BLaER1 treated with 17β-estradiol and CSF1 and Interleukin-3, amounts not matched to agents 10 nM and 100 nM (cell line): ENCODE measurements at regions not wholly inside any gene's neighbourhood (a gene's known extent, or its start where the extent isn't known, plus 50 kb on each side); places are given as distances from the start of the nearest gene placed in this dataset.

Source experiments
- H3K27ac ChIP-seq, 11 experiments: shearing (Covaris generic); formaldehyde crosslinking; 2 replicates each; pipeline ENCODE4 v1.8.1; 2022
- H3K27me3 ChIP-seq, 11 experiments: shearing (Covaris generic); formaldehyde crosslinking; 2 replicates each; pipeline ENCODE4 v1.8.1; 2022
- H3K36me3 ChIP-seq, 11 experiments: shearing (Covaris generic); formaldehyde crosslinking; 2 replicates each; pipeline ENCODE4 v1.8.1; 2022
- H3K4me1 ChIP-seq, 10 experiments: shearing (Covaris generic); formaldehyde crosslinking; 2 replicates each; pipeline ENCODE4 v1.8.1; 2022
- H3K4me2 ChIP-seq, 11 experiments: shearing (Covaris generic); formaldehyde crosslinking; 2 replicates each; pipeline ENCODE4 v1.8.1; 2022
- H3K4me3 ChIP-seq, 10 experiments: shearing (Covaris generic); formaldehyde crosslinking; 2 replicates each; pipeline ENCODE4 v1.8.1; 2022
- H3K9ac ChIP-seq, 11 experiments: shearing (Covaris generic); formaldehyde crosslinking; 2 replicates each; pipeline ENCODE4 v1.8.1; 2022
- H3K9me3 ChIP-seq, 11 experiments: shearing (Covaris generic); formaldehyde crosslinking; replicated peaks in 1 of 11; 2 replicates each; pipeline ENCODE4 v1.8.1; 2022
- H4K20me1 ChIP-seq, 11 experiments: shearing (Covaris generic); formaldehyde crosslinking; 2 replicates each; pipeline ENCODE4 v1.8.1; 2022
- Cebpa-rat ChIP-seq, 11 experiments: shearing (Covaris generic); IDR thresholded peaks; 2 replicates each; pipeline ENCODE4 v1.8.1; 2022

DNA sequence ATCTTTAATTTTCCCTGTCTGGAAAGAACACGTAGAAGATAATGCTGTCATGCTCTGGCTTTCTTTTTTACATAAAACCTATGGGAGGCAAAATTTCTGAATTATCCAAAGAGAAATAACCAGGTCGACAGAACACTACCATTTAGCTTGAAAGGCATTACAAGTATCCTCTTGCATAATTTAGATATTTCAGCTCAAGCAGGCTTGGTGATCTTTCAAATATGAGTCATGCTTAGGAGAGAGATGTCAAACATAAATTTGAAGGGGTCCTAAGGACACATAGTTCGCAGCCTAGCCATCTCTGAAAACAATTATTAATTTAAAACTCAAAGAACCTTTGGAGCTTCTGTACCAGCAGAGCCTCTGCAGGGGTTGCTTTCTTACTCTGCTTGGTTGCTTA lies 100.9 kb downstream of the FAS start:
- Histone ChIP-seq H4K20me1 (no peaks in the 10 kb centered on the region), H3K9ac (peak overlapping the region in 2 of 11 experiments; percentile 1 to 17; a peak in 1 of 22 replicates), H3K27ac (peak overlapping the region in 4 of 11 experiments; percentile 25 to 71 (median 67); a peak in 7 of 22 replicates), H3K9me3 (no peaks in the 10 kb centered on the region), H3K4me3 (no peak overlapping the region), H3K36me3 (no peaks in the 10 kb centered on the region), H3K4me1 (peaks cover 0 to 72% (median 23%) of the 10 kb centered on the region in 10 experiments; a peak in 14 of 20 replicates), H3K4me2 (peak overlapping the region in 7 of 11 experiments; percentile 38 to 87 (median 71); a peak in 13 of 22 replicates), H3K27me3 (no peaks in the 10 kb centered on the region)
- no peak for TF ChIP-seq Cebpa-rat (IDR thresholded peaks at IDR 0.05)

DNA sequence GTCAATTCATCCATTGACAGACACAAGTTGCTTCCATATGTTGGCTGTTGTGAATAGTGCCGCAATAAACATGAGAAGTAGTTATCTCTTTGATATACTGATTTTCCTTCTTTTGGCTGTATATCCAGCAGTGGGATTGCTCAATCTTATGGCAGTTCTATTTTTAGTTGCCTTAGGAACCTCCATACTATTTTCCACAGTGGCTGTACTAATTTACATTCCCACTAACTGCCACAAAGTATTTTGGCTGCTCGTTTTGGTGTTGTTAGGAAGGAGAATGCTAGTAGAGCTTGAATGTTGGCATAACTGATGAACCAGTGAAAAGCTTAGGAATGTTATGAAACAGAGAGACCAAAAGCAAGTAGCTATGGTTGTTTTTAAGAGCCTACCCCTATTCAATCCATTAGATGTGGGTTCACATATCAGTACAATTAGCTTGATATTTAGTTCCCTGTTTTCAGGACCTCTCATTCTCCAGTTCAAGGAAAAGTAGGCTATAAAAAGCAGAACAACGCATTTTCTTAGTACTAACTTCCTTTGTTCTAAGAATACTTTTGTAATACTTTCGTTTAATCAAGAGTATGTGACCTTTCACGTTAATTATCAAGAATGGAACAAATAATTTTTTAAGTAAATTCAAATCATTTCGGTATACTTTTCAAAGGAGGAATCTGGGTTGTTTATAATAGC lies 100.3 kb downstream of the FAS start:
- Histone ChIP-seq H3K27me3 (no peaks in the 10 kb centered on the region), H3K4me2 (peak overlapping the region in 8 of 11 experiments; percentile 36 to 87 (median 68); a peak in 15 of 22 replicates), H4K20me1 (no peaks in the 10 kb centered on the region), H3K9me3 (no peaks in the 10 kb centered on the region), H3K4me1 (peaks cover 0 to 78% (median 24%) of the 10 kb centered on the region in 10 experiments; a peak in 14 of 20 replicates), H3K9ac (peak overlapping the region in 3 of 11 experiments; percentile 4 to 68 (median 47); a peak in 2 of 22 replicates), H3K27ac (peak overlapping the region in 4 of 11 experiments; percentile 25 to 71 (median 67); a peak in 7 of 22 replicates), H3K4me3 (no peak overlapping the region), H3K36me3 (no peaks in the 10 kb centered on the region)
- TF ChIP-seq Cebpa-rat (IDR thresholded peaks at IDR 0.05), result no peak

DNA sequence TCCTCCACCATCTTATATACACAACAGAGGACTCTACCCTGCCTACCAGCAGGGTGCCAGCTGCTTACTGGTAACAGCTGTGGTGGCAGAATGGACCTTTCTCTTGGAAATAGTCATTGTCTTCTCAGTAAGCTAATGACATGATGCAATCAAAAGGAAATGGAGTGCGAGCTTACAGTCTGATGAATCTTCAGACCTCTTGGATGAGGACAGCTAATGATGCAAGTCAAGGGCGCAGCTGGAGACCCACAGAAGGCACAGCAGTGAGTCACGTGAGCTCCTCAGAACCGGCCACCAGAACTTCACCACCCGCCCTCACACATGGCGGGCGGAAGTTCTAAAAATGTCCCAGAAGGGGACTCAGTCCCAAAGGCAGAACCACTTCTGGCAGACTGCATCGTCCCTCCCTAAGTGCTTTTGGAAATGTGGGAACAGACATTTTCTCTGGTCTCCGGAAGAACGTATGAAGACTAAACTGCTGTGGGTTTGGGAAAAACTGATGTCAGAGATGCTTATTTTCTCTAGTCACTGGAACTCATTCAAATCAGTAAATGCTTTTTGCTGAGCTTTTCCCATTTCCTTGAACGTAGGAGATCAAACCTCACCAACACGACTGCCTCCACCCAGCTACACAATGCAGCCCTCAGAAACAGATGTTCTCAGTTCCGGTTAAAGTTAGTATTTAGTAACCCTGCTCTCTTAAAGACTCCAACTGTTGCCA lies 96.4 kb downstream of the FAS start:
- peak overlapping the region in 3 of 11 experiments; percentile 29 to 69 (median 55); a peak in 4 of 22 replicates for H3K9ac ChIP-seq
- TF ChIP-seq Cebpa-rat (IDR thresholded peaks at IDR 0.05), result peak in 9 of 11 experiments; percentile 33 to 71 (median 45); a peak in 11 of 22 replicates
- no peaks in the 10 kb centered on the region for H3K9me3 ChIP-seq
- H3K4me2 ChIP-seq, result peak overlapping the region in 8 of 11 experiments; percentile 20 to 72 (median 48); a peak in 12 of 22 replicates
- no peaks in the 10 kb centered on the region for H3K36me3 ChIP-seq
- no peaks in the 10 kb centered on the region for H4K20me1 ChIP-seq
- H3K4me3 ChIP-seq, result no peak overlapping the region
- H3K4me1 ChIP-seq, result peaks cover 7 to 96% (median 37%) of the 10 kb centered on the region in 10 experiments; a peak in 17 of 20 replicates
- no peaks in the 10 kb centered on the region for H3K27me3 ChIP-seq
- peak overlapping the region; percentile 28 to 88 (median 57); a peak in 21 of 22 replicates for H3K27ac ChIP-seq

DNA sequence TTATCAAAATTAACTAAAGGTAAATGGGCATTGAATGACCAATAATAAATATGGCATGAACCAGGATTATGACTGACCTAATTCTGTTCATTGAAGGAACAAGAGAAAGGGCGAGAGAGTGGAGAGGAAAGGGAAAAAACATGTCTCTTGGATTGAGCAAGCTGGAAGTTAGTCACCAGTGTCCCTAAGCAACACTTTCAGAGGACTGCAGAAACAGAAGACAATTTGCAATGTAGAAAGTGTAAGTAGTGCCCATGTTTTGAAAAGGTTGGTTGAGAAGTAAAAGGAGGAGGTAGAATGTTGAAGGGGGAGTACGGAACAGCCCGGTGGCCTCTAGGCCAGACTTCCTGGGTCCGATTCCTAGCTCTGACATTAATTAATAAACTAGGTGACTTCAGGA lies 94.6 kb downstream of the FAS start:
- no peak; a peak in 1 of 22 replicates for TF ChIP-seq Cebpa-rat (IDR thresholded peaks at IDR 0.05)
- Histone ChIP-seq H4K20me1 (no peaks in the 10 kb centered on the region), H3K27ac (peak overlapping the region; percentile 22 to 88 (median 55); a peak in 18 of 22 replicates), H3K36me3 (no peaks in the 10 kb centered on the region), H3K4me3 (no peak overlapping the region), H3K9ac (peak overlapping the region in 2 of 11 experiments; percentile 22 to 49; a peak in 3 of 22 replicates), H3K9me3 (no peaks in the 10 kb centered on the region), H3K4me1 (peaks cover 7 to 87% (median 24%) of the 10 kb centered on the region in 10 experiments; a peak in 16 of 20 replicates), H3K27me3 (no peaks in the 10 kb centered on the region), H3K4me2 (peak overlapping the region in 7 of 11 experiments; percentile 9 to 72 (median 40); a peak in 11 of 22 replicates)

DNA sequence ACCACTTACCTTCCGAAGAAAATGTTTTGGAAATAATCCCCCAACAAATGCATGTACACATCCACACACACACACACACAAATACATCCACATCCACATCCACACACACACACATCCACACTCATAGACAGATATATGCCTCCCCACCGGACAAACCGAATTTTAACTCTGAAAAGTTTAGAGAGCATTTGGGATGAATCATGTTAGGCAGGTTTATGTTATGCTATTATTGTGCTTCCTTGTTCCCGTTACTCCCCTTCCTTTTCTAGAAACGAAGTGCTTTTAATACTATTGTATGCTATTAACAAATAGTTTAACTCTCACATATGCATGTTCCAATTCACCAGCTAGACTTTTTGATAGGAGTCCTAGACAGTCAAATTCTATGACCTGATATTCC lies 91.5 kb downstream of the FAS start:
- TF ChIP-seq Cebpa-rat (IDR thresholded peaks at IDR 0.05), result no peak
- H3K4me2 ChIP-seq, result peak overlapping the region in 3 of 11 experiments; percentile 11 to 49 (median 30); a peak in 3 of 22 replicates
- no peak overlapping the region for H3K27ac ChIP-seq
- H3K9me3 ChIP-seq, result no peaks in the 10 kb centered on the region
- H4K20me1 ChIP-seq, result no peaks in the 10 kb centered on the region
- H3K4me3 ChIP-seq, result no peak overlapping the region
- no peak overlapping the region for H3K9ac ChIP-seq
- H3K4me1 ChIP-seq, result peaks cover 6 to 87% (median 21%) of the 10 kb centered on the region in 10 experiments; a peak in 16 of 20 replicates
- H3K36me3 ChIP-seq, result no peaks in the 10 kb centered on the region
- H3K27me3 ChIP-seq, result no peaks in the 10 kb centered on the region

DNA sequence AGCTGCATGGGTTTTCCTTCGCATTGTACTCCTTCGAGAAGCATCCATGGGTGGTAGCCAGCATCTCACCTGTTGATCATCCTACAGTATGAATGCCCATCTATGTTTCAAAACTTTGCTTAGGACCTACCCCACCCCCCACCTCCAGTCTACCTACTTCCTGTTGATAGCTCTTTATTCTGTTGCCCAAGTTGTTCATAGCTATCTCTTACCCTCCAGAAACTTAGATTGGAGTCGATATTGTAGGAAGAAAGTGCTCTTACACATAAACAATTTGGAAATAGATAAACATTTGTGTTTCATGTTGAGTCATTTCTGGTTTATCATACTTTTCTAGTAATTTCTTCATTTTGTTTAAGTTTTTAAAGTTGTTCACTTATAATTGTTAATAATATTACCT lies 90.1 kb downstream of the FAS start:
- no peaks in the 10 kb centered on the region for H3K27me3 ChIP-seq
- H3K36me3 ChIP-seq, result no peaks in the 10 kb centered on the region
- H3K27ac ChIP-seq, result no peak overlapping the region
- peaks cover 0 to 87% (median 14%) of the 10 kb centered on the region in 10 experiments; a peak in 15 of 20 replicates for H3K4me1 ChIP-seq
- H3K9me3 ChIP-seq, result no peaks in the 10 kb centered on the region
- no peaks in the 10 kb centered on the region for H4K20me1 ChIP-seq
- H3K4me3 ChIP-seq, result no peak overlapping the region
- no peak overlapping the region for H3K9ac ChIP-seq
- TF ChIP-seq Cebpa-rat (IDR thresholded peaks at IDR 0.05), result no peak
- H3K4me2 ChIP-seq, result peak overlapping the region in 2 of 11 experiments; percentile 38 to 61; a peak in 3 of 22 replicates

DNA sequence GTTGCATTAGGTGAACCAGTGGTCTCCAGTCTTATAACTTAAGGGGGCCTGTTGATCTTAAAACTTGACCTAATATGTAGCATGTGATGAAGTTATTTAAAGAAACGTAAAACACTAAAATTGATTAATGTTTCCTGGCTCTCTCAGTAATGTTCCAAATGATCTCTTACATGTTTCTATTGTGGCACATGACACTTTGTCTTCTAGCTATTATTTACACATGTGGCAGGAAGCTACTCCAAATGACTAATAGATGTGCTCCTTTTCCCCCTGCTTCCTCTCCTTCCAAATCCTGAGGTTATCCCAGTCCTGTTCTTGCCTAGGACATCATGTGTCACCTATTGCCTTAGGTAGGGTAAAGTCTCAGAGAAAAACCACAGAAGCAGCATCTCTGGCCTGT lies 89.4 kb downstream of the FAS start:
- no peak for TF ChIP-seq Cebpa-rat (IDR thresholded peaks at IDR 0.05)
- peaks cover 0 to 80% (median 9%) of the 10 kb centered on the region in 10 experiments; a peak in 15 of 20 replicates for H3K4me1 ChIP-seq
- H3K9me3 ChIP-seq, result no peaks in the 10 kb centered on the region
- H3K27me3 ChIP-seq, result no peaks in the 10 kb centered on the region
- no peak overlapping the region for H3K9ac ChIP-seq
- peak overlapping the region in 2 of 11 experiments; percentile 8 to 16; a peak in 1 of 22 replicates for H3K27ac ChIP-seq
- no peaks in the 10 kb centered on the region for H3K36me3 ChIP-seq
- peak overlapping the region in 3 of 11 experiments; percentile 29 to 61 (median 38); a peak in 5 of 22 replicates for H3K4me2 ChIP-seq
- H3K4me3 ChIP-seq, result no peak overlapping the region
- H4K20me1 ChIP-seq, result no peaks in the 10 kb centered on the region

DNA sequence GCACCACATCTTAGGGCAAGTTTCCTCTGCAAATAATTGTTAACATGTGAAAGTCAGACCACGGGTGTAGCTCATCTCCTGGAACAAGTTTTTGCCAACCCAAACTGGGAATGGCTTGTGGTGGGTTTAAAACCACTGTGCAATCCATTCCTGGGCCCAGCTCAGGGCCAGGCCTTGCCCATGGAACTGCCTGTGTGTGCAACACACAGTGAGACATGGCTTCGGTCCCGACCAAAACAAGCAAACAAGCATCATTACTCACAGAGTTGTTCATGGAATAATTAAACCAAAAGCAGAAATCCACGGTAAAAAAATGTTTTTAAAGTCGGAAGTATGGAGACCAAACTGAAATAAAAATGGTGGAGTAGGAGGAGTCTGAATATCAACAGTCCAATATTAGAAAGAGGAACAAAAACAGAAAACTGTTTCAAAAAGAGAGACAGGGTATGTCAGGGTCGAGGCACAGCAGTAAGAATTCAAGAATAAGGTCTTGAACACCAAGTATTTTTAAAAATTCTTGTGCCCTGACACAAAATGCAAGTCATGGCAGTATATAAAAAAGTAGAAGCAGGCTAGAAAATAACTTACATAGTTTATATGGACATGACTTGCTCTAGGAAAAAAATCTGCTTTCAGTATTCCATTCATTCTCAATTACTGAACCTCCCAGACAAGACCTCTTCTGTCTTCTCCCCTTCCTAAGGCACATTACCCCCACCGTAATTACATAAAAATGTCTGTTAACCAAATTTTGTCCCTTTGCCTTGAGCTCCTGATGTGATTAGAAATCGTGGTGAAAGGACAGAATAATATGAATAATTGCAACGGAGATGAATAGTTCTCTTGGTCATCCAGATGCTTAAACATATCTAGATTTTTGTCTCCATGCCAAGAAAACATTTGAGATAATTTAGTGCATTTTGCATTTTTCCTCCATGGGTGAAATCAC lies 88.4 kb downstream of the FAS start:
- peaks cover 0 to 70% (median 2%) of the 10 kb centered on the region in 10 experiments; a peak in 12 of 20 replicates for H3K4me1 ChIP-seq
- H3K4me3 ChIP-seq, result no peak overlapping the region
- TF ChIP-seq Cebpa-rat (IDR thresholded peaks at IDR 0.05), result no peak
- peak overlapping the region in 1 of 11 experiments; percentile 2; a peak in 1 of 22 replicates for H3K27ac ChIP-seq
- H3K9me3 ChIP-seq, result no peaks in the 10 kb centered on the region
- H3K9ac ChIP-seq, result no peak overlapping the region
- no peaks in the 10 kb centered on the region for H3K27me3 ChIP-seq
- no peaks in the 10 kb centered on the region for H3K36me3 ChIP-seq
- peak overlapping the region in 3 of 11 experiments; percentile 25 to 61 (median 38); a peak in 5 of 22 replicates for H3K4me2 ChIP-seq
- H4K20me1 ChIP-seq, result no peaks in the 10 kb centered on the region
